H1 (cell line): ENCODE measurements at regions not wholly inside any gene's neighbourhood (a gene's known extent, or its start where the extent isn't known, plus 50 kb on each side); places are given as distances from the start of the nearest gene placed in this dataset.

Experiments
- HDAC2 ChIP-seq, 2 experiments: fragments of 300-600 bp in 1 of 2; sonication (generic) in 1 of 2; IDR thresholded peaks; 2 replicates each; pipeline ENCODE4 v1.6.1; 2011 to 2012; ENCODE audit warnings: low read depth in 2 of 2, low read length in 2 of 2, mild to moderate bottlenecking in 2 of 2, moderate library complexity in 2 of 2, borderline replicate concordance in 1 of 2, inconsistent platforms in 1 of 2
- JUND ChIP-seq: IDR thresholded peaks from 2 replicates; pipeline ENCODE4 v1.6.1; 2011; ENCODE audit warnings: mild to moderate bottlenecking, improper control_type of control experiment, low read length
- MAFK ChIP-seq: IDR thresholded peaks from 2 replicates; pipeline ENCODE4 v1.6.1; 2012; ENCODE audit warnings: low read depth, mild to moderate bottlenecking, improper control_type of control experiment, low read length
- NRF1 ChIP-seq: IDR thresholded peaks from 2 replicates; pipeline ENCODE4 v1.6.1; 2011; ENCODE audit warnings: mild to moderate bottlenecking, low read depth, low read length, improper control_type of control experiment
- PHF8 ChIP-seq: fragments of 200-600 bp; sonication (generic); conservative IDR thresholded peaks from 2 replicates; pipeline ENCODE4 v1.7.1; 2012; ENCODE audit warnings: low read depth, mild to moderate bottlenecking, inconsistent platforms, low read length, moderate library complexity
- RFX5 ChIP-seq: IDR thresholded peaks from 2 replicates; pipeline ENCODE4 v1.6.1; 2011; ENCODE audit warnings: low read depth, low read length, improper control_type of control experiment, borderline replicate concordance
- TCF12 ChIP-seq: IDR thresholded peaks from 2 replicates; pipeline ENCODE4 v1.6.1; 2011; ENCODE audit warnings: low read depth, mild to moderate bottlenecking, low read length
- TF ChIP-seq, protein P1 (sequence below): fragments of 300-600 bp; sonication (generic); IDR thresholded peaks from 2 replicates; pipeline ENCODE4 v1.7.1; 2012; ENCODE audit warnings: low read length, moderate library complexity, mild to moderate bottlenecking, inconsistent platforms; ENCODE audit not compliant: insufficient replicate concordance
- TF ChIP-seq, protein P2 (sequence below): IDR thresholded peaks from 2 replicates; pipeline ENCODE4 v1.6.1; 2011; ENCODE audit warnings: low read length, improper control_type of control experiment

DNA sequence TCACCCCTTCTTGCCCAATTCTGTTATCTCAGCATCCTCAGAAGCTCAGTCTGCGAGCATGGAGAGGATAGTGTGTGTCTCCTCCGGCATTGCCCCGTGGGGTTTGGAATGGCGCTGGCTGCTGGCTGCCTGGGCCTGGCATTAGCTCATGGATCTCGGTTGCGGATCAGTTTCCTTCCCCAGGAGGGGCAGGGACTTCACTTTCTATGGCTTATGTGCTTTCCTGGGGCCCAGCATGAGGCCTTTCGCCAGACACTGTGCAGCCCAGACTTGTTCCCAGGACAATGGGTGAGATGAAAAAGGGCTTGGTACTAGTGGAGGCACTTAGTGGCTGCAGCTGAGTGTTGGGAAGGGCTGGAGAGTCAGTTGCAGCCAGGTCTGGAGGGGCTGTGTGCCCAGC is 143.3 kb downstream of the GLI2 start (continued):
- TF ChIP-seq, protein P1, sequence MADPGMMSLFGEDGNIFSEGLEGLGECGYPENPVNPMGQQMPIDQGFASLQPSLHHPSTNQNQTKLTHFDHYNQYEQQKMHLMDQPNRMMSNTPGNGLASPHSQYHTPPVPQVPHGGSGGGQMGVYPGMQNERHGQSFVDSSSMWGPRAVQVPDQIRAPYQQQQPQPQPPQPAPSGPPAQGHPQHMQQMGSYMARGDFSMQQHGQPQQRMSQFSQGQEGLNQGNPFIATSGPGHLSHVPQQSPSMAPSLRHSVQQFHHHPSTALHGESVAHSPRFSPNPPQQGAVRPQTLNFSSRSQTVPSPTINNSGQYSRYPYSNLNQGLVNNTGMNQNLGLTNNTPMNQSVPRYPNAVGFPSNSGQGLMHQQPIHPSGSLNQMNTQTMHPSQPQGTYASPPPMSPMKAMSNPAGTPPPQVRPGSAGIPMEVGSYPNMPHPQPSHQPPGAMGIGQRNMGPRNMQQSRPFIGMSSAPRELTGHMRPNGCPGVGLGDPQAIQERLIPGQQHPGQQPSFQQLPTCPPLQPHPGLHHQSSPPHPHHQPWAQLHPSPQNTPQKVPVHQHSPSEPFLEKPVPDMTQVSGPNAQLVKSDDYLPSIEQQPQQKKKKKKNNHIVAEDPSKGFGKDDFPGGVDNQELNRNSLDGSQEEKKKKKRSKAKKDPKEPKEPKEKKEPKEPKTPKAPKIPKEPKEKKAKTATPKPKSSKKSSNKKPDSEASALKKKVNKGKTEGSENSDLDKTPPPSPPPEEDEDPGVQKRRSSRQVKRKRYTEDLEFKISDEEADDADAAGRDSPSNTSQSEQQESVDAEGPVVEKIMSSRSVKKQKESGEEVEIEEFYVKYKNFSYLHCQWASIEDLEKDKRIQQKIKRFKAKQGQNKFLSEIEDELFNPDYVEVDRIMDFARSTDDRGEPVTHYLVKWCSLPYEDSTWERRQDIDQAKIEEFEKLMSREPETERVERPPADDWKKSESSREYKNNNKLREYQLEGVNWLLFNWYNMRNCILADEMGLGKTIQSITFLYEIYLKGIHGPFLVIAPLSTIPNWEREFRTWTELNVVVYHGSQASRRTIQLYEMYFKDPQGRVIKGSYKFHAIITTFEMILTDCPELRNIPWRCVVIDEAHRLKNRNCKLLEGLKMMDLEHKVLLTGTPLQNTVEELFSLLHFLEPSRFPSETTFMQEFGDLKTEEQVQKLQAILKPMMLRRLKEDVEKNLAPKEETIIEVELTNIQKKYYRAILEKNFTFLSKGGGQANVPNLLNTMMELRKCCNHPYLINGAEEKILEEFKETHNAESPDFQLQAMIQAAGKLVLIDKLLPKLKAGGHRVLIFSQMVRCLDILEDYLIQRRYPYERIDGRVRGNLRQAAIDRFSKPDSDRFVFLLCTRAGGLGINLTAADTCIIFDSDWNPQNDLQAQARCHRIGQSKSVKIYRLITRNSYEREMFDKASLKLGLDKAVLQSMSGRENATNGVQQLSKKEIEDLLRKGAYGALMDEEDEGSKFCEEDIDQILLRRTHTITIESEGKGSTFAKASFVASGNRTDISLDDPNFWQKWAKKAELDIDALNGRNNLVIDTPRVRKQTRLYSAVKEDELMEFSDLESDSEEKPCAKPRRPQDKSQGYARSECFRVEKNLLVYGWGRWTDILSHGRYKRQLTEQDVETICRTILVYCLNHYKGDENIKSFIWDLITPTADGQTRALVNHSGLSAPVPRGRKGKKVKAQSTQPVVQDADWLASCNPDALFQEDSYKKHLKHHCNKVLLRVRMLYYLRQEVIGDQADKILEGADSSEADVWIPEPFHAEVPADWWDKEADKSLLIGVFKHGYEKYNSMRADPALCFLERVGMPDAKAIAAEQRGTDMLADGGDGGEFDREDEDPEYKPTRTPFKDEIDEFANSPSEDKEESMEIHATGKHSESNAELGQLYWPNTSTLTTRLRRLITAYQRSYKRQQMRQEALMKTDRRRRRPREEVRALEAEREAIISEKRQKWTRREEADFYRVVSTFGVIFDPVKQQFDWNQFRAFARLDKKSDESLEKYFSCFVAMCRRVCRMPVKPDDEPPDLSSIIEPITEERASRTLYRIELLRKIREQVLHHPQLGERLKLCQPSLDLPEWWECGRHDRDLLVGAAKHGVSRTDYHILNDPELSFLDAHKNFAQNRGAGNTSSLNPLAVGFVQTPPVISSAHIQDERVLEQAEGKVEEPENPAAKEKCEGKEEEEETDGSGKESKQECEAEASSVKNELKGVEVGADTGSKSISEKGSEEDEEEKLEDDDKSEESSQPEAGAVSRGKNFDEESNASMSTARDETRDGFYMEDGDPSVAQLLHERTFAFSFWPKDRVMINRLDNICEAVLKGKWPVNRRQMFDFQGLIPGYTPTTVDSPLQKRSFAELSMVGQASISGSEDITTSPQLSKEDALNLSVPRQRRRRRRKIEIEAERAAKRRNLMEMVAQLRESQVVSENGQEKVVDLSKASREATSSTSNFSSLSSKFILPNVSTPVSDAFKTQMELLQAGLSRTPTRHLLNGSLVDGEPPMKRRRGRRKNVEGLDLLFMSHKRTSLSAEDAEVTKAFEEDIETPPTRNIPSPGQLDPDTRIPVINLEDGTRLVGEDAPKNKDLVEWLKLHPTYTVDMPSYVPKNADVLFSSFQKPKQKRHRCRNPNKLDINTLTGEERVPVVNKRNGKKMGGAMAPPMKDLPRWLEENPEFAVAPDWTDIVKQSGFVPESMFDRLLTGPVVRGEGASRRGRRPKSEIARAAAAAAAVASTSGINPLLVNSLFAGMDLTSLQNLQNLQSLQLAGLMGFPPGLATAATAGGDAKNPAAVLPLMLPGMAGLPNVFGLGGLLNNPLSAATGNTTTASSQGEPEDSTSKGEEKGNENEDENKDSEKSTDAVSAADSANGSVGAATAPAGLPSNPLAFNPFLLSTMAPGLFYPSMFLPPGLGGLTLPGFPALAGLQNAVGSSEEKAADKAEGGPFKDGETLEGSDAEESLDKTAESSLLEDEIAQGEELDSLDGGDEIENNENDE, result no peak
- TF ChIP-seq, protein P2, sequence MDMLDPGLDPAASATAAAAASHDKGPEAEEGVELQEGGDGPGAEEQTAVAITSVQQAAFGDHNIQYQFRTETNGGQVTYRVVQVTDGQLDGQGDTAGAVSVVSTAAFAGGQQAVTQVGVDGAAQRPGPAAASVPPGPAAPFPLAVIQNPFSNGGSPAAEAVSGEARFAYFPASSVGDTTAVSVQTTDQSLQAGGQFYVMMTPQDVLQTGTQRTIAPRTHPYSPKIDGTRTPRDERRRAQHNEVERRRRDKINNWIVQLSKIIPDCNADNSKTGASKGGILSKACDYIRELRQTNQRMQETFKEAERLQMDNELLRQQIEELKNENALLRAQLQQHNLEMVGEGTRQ, result no peak
- TF ChIP-seq MAFK, result no peak
- no peak for TF ChIP-seq RFX5
- no peak for TF ChIP-seq TCF12
- no peak for TF ChIP-seq HDAC2 (IDR thresholded peaks at IDR 0.05; ENCODE audit: borderline replicate concordance in 1 of 2, low read depth in 2 of 2, low read length in 2 of 2)
- TF ChIP-seq JUND, result no peak
- no peak for TF ChIP-seq NRF1
- no peak for TF ChIP-seq PHF8
